ENCODE measurements at regions not wholly inside any gene's neighbourhood (a gene's known extent, or its start where the extent isn't known, plus 50 kb on each side); places are given as distances from the start of the nearest gene placed in this dataset.

DNA sequence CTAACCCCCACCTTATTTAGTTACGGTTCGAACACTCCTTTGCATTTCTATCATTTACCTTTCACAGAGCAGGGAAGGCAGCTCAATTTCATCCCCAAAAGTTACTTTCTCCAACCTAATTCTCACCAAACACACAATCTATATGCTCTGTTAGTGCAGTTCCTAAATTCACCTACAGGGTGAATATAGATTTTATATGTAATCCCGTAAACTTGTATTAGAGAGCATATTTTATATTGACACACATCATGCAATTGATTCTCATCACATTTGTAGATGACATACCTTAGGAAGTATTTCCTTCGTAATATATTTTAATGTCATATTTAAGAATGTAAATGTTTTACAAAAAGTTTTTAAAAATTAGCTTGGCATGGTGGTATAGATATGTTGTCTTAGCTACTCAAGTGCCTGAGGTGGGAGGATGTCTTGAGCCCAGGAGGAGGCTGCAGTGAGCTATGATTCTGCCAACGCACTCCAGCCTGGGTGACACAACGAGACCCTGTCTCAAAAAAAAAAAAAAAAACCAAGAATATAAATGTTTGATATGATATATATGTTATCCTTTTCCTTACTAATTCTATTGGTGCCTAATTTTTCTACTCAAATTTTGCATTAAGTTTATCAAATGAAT lies 57.3 kb upstream of the TNFRSF19 start:
- TF ChIP-seq, protein P1, sequence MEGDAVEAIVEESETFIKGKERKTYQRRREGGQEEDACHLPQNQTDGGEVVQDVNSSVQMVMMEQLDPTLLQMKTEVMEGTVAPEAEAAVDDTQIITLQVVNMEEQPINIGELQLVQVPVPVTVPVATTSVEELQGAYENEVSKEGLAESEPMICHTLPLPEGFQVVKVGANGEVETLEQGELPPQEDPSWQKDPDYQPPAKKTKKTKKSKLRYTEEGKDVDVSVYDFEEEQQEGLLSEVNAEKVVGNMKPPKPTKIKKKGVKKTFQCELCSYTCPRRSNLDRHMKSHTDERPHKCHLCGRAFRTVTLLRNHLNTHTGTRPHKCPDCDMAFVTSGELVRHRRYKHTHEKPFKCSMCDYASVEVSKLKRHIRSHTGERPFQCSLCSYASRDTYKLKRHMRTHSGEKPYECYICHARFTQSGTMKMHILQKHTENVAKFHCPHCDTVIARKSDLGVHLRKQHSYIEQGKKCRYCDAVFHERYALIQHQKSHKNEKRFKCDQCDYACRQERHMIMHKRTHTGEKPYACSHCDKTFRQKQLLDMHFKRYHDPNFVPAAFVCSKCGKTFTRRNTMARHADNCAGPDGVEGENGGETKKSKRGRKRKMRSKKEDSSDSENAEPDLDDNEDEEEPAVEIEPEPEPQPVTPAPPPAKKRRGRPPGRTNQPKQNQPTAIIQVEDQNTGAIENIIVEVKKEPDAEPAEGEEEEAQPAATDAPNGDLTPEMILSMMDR (conservative IDR thresholded peaks at IDR 0.05; ENCODE audit: low read depth in 2 of 2) = peak in 1 of 2 experiments; percentile 47; a peak in 2 of 4 replicates
- TF ChIP-seq EZH2 (IDR thresholded peaks at IDR 0.05; ENCODE audit: low read depth, unreplicated experiment) = no peak
- no peak for TF ChIP-seq POLR2AphosphoS5 (IDR thresholded peaks at IDR 0.05; ENCODE audit: low read depth)
- no peak for TF ChIP-seq EZH2phosphoT487 (IDR thresholded peaks at IDR 0.05; ENCODE audit: unreplicated experiment)
- no peak for TF ChIP-seq STAT1 (IDR thresholded peaks at IDR 0.05; ENCODE audit: unreplicated experiment)
- TF ChIP-seq, protein P2, sequence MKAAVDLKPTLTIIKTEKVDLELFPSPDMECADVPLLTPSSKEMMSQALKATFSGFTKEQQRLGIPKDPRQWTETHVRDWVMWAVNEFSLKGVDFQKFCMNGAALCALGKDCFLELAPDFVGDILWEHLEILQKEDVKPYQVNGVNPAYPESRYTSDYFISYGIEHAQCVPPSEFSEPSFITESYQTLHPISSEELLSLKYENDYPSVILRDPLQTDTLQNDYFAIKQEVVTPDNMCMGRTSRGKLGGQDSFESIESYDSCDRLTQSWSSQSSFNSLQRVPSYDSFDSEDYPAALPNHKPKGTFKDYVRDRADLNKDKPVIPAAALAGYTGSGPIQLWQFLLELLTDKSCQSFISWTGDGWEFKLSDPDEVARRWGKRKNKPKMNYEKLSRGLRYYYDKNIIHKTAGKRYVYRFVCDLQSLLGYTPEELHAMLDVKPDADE (IDR thresholded peaks at IDR 0.05) = no peak
- TF ChIP-seq ZNF331 (CRISPR knock-in tag; IDR thresholded peaks at IDR 0.05; ENCODE audit: low read depth) = no peak
- TF ChIP-seq CREB1 (CRISPR knock-in tag; IDR thresholded peaks at IDR 0.05; ENCODE audit: low read depth) = no peak
- TF ChIP-seq, protein P3, sequence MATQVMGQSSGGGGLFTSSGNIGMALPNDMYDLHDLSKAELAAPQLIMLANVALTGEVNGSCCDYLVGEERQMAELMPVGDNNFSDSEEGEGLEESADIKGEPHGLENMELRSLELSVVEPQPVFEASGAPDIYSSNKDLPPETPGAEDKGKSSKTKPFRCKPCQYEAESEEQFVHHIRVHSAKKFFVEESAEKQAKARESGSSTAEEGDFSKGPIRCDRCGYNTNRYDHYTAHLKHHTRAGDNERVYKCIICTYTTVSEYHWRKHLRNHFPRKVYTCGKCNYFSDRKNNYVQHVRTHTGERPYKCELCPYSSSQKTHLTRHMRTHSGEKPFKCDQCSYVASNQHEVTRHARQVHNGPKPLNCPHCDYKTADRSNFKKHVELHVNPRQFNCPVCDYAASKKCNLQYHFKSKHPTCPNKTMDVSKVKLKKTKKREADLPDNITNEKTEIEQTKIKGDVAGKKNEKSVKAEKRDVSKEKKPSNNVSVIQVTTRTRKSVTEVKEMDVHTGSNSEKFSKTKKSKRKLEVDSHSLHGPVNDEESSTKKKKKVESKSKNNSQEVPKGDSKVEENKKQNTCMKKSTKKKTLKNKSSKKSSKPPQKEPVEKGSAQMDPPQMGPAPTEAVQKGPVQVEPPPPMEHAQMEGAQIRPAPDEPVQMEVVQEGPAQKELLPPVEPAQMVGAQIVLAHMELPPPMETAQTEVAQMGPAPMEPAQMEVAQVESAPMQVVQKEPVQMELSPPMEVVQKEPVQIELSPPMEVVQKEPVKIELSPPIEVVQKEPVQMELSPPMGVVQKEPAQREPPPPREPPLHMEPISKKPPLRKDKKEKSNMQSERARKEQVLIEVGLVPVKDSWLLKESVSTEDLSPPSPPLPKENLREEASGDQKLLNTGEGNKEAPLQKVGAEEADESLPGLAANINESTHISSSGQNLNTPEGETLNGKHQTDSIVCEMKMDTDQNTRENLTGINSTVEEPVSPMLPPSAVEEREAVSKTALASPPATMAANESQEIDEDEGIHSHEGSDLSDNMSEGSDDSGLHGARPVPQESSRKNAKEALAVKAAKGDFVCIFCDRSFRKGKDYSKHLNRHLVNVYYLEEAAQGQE (IDR thresholded peaks at IDR 0.05; ENCODE audit: unreplicated experiment) = no peak
- TF ChIP-seq JUNB (IDR thresholded peaks at IDR 0.05; ENCODE audit: unreplicated experiment) = no peak
- no peak for TF ChIP-seq NANOG (IDR thresholded peaks at IDR 0.05; ENCODE audit: borderline replicate concordance)

Data from GM23338 (cell line).